Immature natural killer cell (primary cell): ENCODE measurements at regions not wholly inside any gene's neighbourhood (a gene's known extent, or its start where the extent isn't known, plus 50 kb on each side); places are given as distances from the start of the nearest gene placed in this dataset.
"Not testable (repeated sequence)": the region's sequence is repeated elsewhere in the genome, so short reads cannot be mapped to it uniquely, and the experiment has no call there.

Source experiments
- DNase-seq, 3 donors: peaks; one replicate each; pipeline ENCODE4 v3.0.0; 2022; ENCODE audit warnings: mixed read lengths in 1 of 3
- H3K27ac Mint-ChIP-seq, 6 donors: one replicate each; pipeline ENCODE4 v1.8.0; 2020; ENCODE audit warnings: mixed read lengths in 6 of 6, mild to moderate bottlenecking in 5 of 6, inconsistent platforms in 4 of 6, moderate library complexity in 3 of 6
- H3K27me3 Mint-ChIP-seq, 3 donors: one replicate each; pipeline ENCODE4 v1.8.0; 2020 to 2021; ENCODE audit warnings: low read depth in 3 of 3, mild to moderate bottlenecking in 3 of 3, mixed read lengths in 3 of 3, moderate library complexity in 3 of 3, inconsistent platforms in 1 of 3
- H3K36me3 Mint-ChIP-seq, 3 donors: one replicate each; pipeline ENCODE4 v1.8.0; 2020; ENCODE audit warnings: mixed read lengths in 3 of 3, inconsistent platforms in 2 of 3, mild to moderate bottlenecking in 2 of 3
- H3K4me1 Mint-ChIP-seq, 2 donors: one replicate each; pipeline ENCODE4 v1.8.0; 2020; ENCODE audit warnings: inconsistent platforms in 2 of 2, mild to moderate bottlenecking in 2 of 2, mixed read lengths in 2 of 2, moderate library complexity in 1 of 2
- H3K4me3 Mint-ChIP-seq, 5 donors: one replicate each; pipeline ENCODE4 v1.8.0; 2020; ENCODE audit warnings: mild to moderate bottlenecking in 5 of 5, mixed read lengths in 5 of 5, inconsistent platforms in 3 of 5, moderate library complexity in 3 of 5
- H3K9me3 Mint-ChIP-seq, 6 donors: one replicate each; pipeline ENCODE4 v1.8.0; 2020; ENCODE audit warnings: mild to moderate bottlenecking in 6 of 6, mixed read lengths in 6 of 6, inconsistent platforms in 4 of 6, moderate library complexity in 3 of 6

- no peak overlapping the region for H3K27ac Mint-ChIP-seq
- no peak for DNase-seq
- no peaks in the 10 kb centered on the region for H3K36me3 Mint-ChIP-seq
- H3K4me3 Mint-ChIP-seq, result no peak overlapping the region
- H3K9me3 Mint-ChIP-seq, result peaks cover 0 to 17% (median 6%) of the 10 kb centered on the region in 6 donors
- no peaks in the 10 kb centered on the region for H3K27me3 Mint-ChIP-seq
- H3K4me1 Mint-ChIP-seq, result no peaks in the 10 kb centered on the region
These were observed 435.6 kb upstream of the SMIM31 start for GRCh38 chr4:164318350-164318749.

- no peaks in the 10 kb centered on the region for H3K27me3 Mint-ChIP-seq
- DNase-seq, result no peak
- H3K36me3 Mint-ChIP-seq, result no peaks in the 10 kb centered on the region
- H3K4me1 Mint-ChIP-seq, result no peaks in the 10 kb centered on the region
- H3K9me3 Mint-ChIP-seq, result peaks cover 0 to 9% (median 2%) of the 10 kb centered on the region in 6 donors
- no peak overlapping the region for H3K4me3 Mint-ChIP-seq
- H3K27ac Mint-ChIP-seq, result no peak overlapping the region
These were observed 434.2 kb upstream of the SMIM31 start for GRCh38 chr4:164319688-164320087.

- no peaks in the 10 kb centered on the region for H3K4me1 Mint-ChIP-seq
- DNase-seq, result no peak
- H3K9me3 Mint-ChIP-seq, result peaks cover 0 to 7% (median 2%) of the 10 kb centered on the region in 6 donors
- H3K27ac Mint-ChIP-seq, result no peak overlapping the region
- H3K36me3 Mint-ChIP-seq, result no peaks in the 10 kb centered on the region
- no peaks in the 10 kb centered on the region for H3K27me3 Mint-ChIP-seq
- H3K4me3 Mint-ChIP-seq, result no peak overlapping the region
These were observed 433.1 kb upstream of the SMIM31 start for GRCh38 chr4:164320847-164321246.

GRCh38 chr4:164326056-164326455 is 427.9 kb upstream of the SMIM31 start:
- Mint-ChIP-seq H3K4me3 (no peak overlapping the region), H3K27ac (no peak overlapping the region), H3K36me3 (peaks cover 0 to 6% (median 0%) of the 10 kb centered on the region in 3 donors), H3K9me3 (peaks cover 0 to 9% (median 5%) of the 10 kb centered on the region in 6 donors), H3K27me3 (peaks cover 0 to 3% (median 1%) of the 10 kb centered on the region in 3 donors), H3K4me1 (no peaks in the 10 kb centered on the region)
- no peak for DNase-seq

GRCh38 chr4:164337219-164337944 is 416.5 kb upstream of the SMIM31 start:
- H3K4me1 Mint-ChIP-seq, result no peaks in the 10 kb centered on the region
- no peaks in the 10 kb centered on the region for H3K36me3 Mint-ChIP-seq
- H3K27ac Mint-ChIP-seq, result no peak overlapping the region
- no peak for DNase-seq
- H3K4me3 Mint-ChIP-seq, result no peak overlapping the region
- peaks cover 0 to 3% (median 2%) of the 10 kb centered on the region in 3 donors for H3K27me3 Mint-ChIP-seq
- H3K9me3 Mint-ChIP-seq, result peaks cover 5 to 23% (median 17%) of the 10 kb centered on the region in 6 donors

- peaks cover 0 to 3% (median 2%) of the 10 kb centered on the region in 3 donors for H3K27me3 Mint-ChIP-seq
- H3K4me1 Mint-ChIP-seq, result no peaks in the 10 kb centered on the region
- peaks cover 3 to 24% (median 13%) of the 10 kb centered on the region in 6 donors for H3K9me3 Mint-ChIP-seq
- DNase-seq, result no peak
- no peak overlapping the region for H3K27ac Mint-ChIP-seq
- H3K4me3 Mint-ChIP-seq, result no peak overlapping the region
- H3K36me3 Mint-ChIP-seq, result no peaks in the 10 kb centered on the region
These were observed 410.4 kb upstream of the SMIM31 start for GRCh38 chr4:164343472-164343976.

GRCh38 chr4:164345756-164346155 is 408.2 kb upstream of the SMIM31 start:
- Mint-ChIP-seq H3K9me3 (peaks cover 3 to 24% (median 14%) of the 10 kb centered on the region in 6 donors), H3K4me1 (no peaks in the 10 kb centered on the region), H3K27me3 (peaks cover 0 to 5% (median 2%) of the 10 kb centered on the region in 3 donors), H3K4me3 (no peak overlapping the region), H3K36me3 (no peaks in the 10 kb centered on the region), H3K27ac (no peak overlapping the region)
- DNase-seq, result no peak

- Mint-ChIP-seq H3K9me3 (peaks cover 2 to 14% (median 8%) of the 10 kb centered on the region in 6 donors), H3K4me3 (no peak overlapping the region), H3K27me3 (peaks cover 0 to 2% (median 2%) of the 10 kb centered on the region in 3 donors), H3K36me3 (no peaks in the 10 kb centered on the region), H3K4me1 (no peaks in the 10 kb centered on the region), H3K27ac (no peak overlapping the region)
- DNase-seq, result no peak
These were observed 403.9 kb upstream of the SMIM31 start for GRCh38 chr4:164350061-164350460.

GRCh38 chr4:164350716-164351115 is 403.2 kb upstream of the SMIM31 start:
- not testable (repeated sequence) for H3K27me3 Mint-ChIP-seq, H3K4me1 Mint-ChIP-seq, H3K27ac Mint-ChIP-seq, H3K4me3 Mint-ChIP-seq, DNase-seq, H3K36me3 Mint-ChIP-seq
- peaks cover 2 to 14% (median 8%) of the 10 kb centered on the region in 6 donors for H3K9me3 Mint-ChIP-seq

GRCh38 chr4:164357957-164358356 is 396.0 kb upstream of the SMIM31 start:
- H3K27me3 Mint-ChIP-seq, result no peaks in the 10 kb centered on the region
- H3K36me3 Mint-ChIP-seq, result no peaks in the 10 kb centered on the region
- no peak overlapping the region for H3K27ac Mint-ChIP-seq
- H3K4me3 Mint-ChIP-seq, result no peak overlapping the region
- H3K9me3 Mint-ChIP-seq, result peaks cover 0 to 14% (median 2%) of the 10 kb centered on the region in 6 donors
- no peak for DNase-seq
- H3K4me1 Mint-ChIP-seq, result no peaks in the 10 kb centered on the region

- Mint-ChIP-seq H3K4me3 (no peak overlapping the region), H3K27me3 (no peaks in the 10 kb centered on the region), H3K36me3 (no peaks in the 10 kb centered on the region), H3K9me3 (peaks cover 0 to 14% (median 2%) of the 10 kb centered on the region in 6 donors), H3K27ac (no peak overlapping the region), H3K4me1 (no peaks in the 10 kb centered on the region)
- no peak for DNase-seq
These were observed 395.5 kb upstream of the SMIM31 start for GRCh38 chr4:164358400-164358799.

- Mint-ChIP-seq H3K4me3 (no peak overlapping the region), H3K9me3 (peaks cover 0 to 18% (median 4%) of the 10 kb centered on the region in 6 donors), H3K27me3 (no peaks in the 10 kb centered on the region), H3K27ac (no peak overlapping the region), H3K4me1 (no peaks in the 10 kb centered on the region), H3K36me3 (no peaks in the 10 kb centered on the region)
- no peak for DNase-seq
These were observed 394.1 kb upstream of the SMIM31 start for GRCh38 chr4:164359881-164360280.

- peaks cover 0 to 6% (median 1%) of the 10 kb centered on the region in 6 donors for H3K9me3 Mint-ChIP-seq
- no peak for DNase-seq
- no peaks in the 10 kb centered on the region for H3K27me3 Mint-ChIP-seq
- no peak overlapping the region for H3K4me3 Mint-ChIP-seq
- no peaks in the 10 kb centered on the region for H3K36me3 Mint-ChIP-seq
- no peak overlapping the region for H3K27ac Mint-ChIP-seq
- no peaks in the 10 kb centered on the region for H3K4me1 Mint-ChIP-seq
These were observed 385.0 kb upstream of the SMIM31 start for GRCh38 chr4:164368894-164369293.

GRCh38 chr4:164373021-164373420 is 380.9 kb upstream of the SMIM31 start:
- Mint-ChIP-seq H3K27me3 (peaks cover 0 to 1% (median 0%) of the 10 kb centered on the region in 3 donors), H3K27ac (no peak overlapping the region), H3K36me3 (no peaks in the 10 kb centered on the region), H3K4me1 (no peaks in the 10 kb centered on the region), H3K4me3 (no peak overlapping the region), H3K9me3 (peaks cover 0 to 12% (median 5%) of the 10 kb centered on the region in 6 donors)
- no peak for DNase-seq
